ENCODE measurements at regions not wholly inside any gene's neighbourhood (a gene's known extent, or its start where the extent isn't known, plus 50 kb on each side); places are given as distances from the start of the nearest gene placed in this dataset.

- H2AFZ ChIP-seq (ENCODE audit: low read length), result no peak overlapping the region
- no peaks in the 10 kb centered on the region for H3K9me3 ChIP-seq (ENCODE audit: low read depth, low read length)
- no peaks in the 10 kb centered on the region for H3K4me1 ChIP-seq (ENCODE audit: insufficient read depth, low read length)
These were observed 160.1 kb downstream of the CTH start for GRCh38 chr1:70571191-70571590.

GRCh38 chr1:70573317-70573843 is 162.3 kb downstream of the CTH start:
- H3K27ac ChIP-seq (ENCODE audit: low read depth, low read length), result no peak overlapping the region
- no peak overlapping the region for H3K4me3 ChIP-seq (ENCODE audit: insufficient read depth, low read length)
- H3K9me3 ChIP-seq (ENCODE audit: low read depth, low read length), result no peaks in the 10 kb centered on the region
- no peaks in the 10 kb centered on the region for H3K36me3 ChIP-seq (ENCODE audit: insufficient read depth, low read length)
- H3K4me1 ChIP-seq (ENCODE audit: insufficient read depth, low read length), result no peaks in the 10 kb centered on the region
- DNase-seq (ENCODE audit: insufficient read length, low spot score, missing footprints), result no peak
- no peak overlapping the region for H2AFZ ChIP-seq (ENCODE audit: low read length)
- H3K79me2 ChIP-seq (ENCODE audit: insufficient read depth, low read length), result no peaks in the 10 kb centered on the region
- H3K27me3 ChIP-seq (ENCODE audit: insufficient read depth, low read length), result no peaks in the 10 kb centered on the region
- H4K20me1 ChIP-seq (ENCODE audit: insufficient read depth, low read length), result no peaks in the 10 kb centered on the region
- no peak for TF ChIP-seq CTCF (IDR thresholded peaks at IDR 0.05; ENCODE audit: extremely low read depth, low read depth, low read length)
- no peak overlapping the region for H3K4me2 ChIP-seq (ENCODE audit: insufficient read depth, low read length)

More at GRCh38 chr1:70571191-70571590, 160.1 kb downstream of the CTH start:
- no peaks in the 10 kb centered on the region for H4K20me1 ChIP-seq (ENCODE audit: insufficient read depth, low read length)
- TF ChIP-seq CTCF (IDR thresholded peaks at IDR 0.05; ENCODE audit: extremely low read depth, low read depth, low read length), result no peak
- DNase-seq (ENCODE audit: insufficient read length, low spot score, missing footprints), result no peak
- no peaks in the 10 kb centered on the region for H3K79me2 ChIP-seq (ENCODE audit: insufficient read depth, low read length)
- no peaks in the 10 kb centered on the region for H3K36me3 ChIP-seq (ENCODE audit: insufficient read depth, low read length)
- H3K4me2 ChIP-seq (ENCODE audit: insufficient read depth, low read length), result no peak overlapping the region
- no peaks in the 10 kb centered on the region for H3K27me3 ChIP-seq (ENCODE audit: insufficient read depth, low read length)
- H3K27ac ChIP-seq (ENCODE audit: low read depth, low read length), result no peak overlapping the region
- no peak overlapping the region for H3K4me3 ChIP-seq (ENCODE audit: insufficient read depth, low read length)

GRCh38 chr1:70581661-70582060 is 170.6 kb downstream of the CTH start:
- no peaks in the 10 kb centered on the region for H4K20me1 ChIP-seq (ENCODE audit: insufficient read depth, low read length)
- no peaks in the 10 kb centered on the region for H3K79me2 ChIP-seq (ENCODE audit: insufficient read depth, low read length)
- no peak for TF ChIP-seq CTCF (IDR thresholded peaks at IDR 0.05; ENCODE audit: extremely low read depth, low read depth, low read length)
- no peaks in the 10 kb centered on the region for H3K4me1 ChIP-seq (ENCODE audit: insufficient read depth, low read length)
- H3K27me3 ChIP-seq (ENCODE audit: insufficient read depth, low read length), result no peaks in the 10 kb centered on the region
- no peak overlapping the region for H3K4me3 ChIP-seq (ENCODE audit: insufficient read depth, low read length)
- no peak for DNase-seq (ENCODE audit: insufficient read length, low spot score, missing footprints)
- H3K4me2 ChIP-seq (ENCODE audit: insufficient read depth, low read length), result no peak overlapping the region
- H2AFZ ChIP-seq (ENCODE audit: low read length), result no peak overlapping the region
- H3K36me3 ChIP-seq (ENCODE audit: insufficient read depth, low read length), result no peaks in the 10 kb centered on the region
- H3K9me3 ChIP-seq (ENCODE audit: low read depth, low read length), result no peaks in the 10 kb centered on the region
- no peak overlapping the region for H3K27ac ChIP-seq (ENCODE audit: low read depth, low read length)

GRCh38 chr1:70583522-70583921 is 172.5 kb downstream of the CTH start:
- Histone ChIP-seq H3K36me3 (ENCODE audit: insufficient read depth, low read length) (no peaks in the 10 kb centered on the region), H3K79me2 (ENCODE audit: insufficient read depth, low read length) (no peaks in the 10 kb centered on the region), H4K20me1 (ENCODE audit: insufficient read depth, low read length) (no peaks in the 10 kb centered on the region), H3K27ac (ENCODE audit: low read depth, low read length) (no peak overlapping the region), H3K4me1 (ENCODE audit: insufficient read depth, low read length) (no peaks in the 10 kb centered on the region), H3K9me3 (ENCODE audit: low read depth, low read length) (no peaks in the 10 kb centered on the region), H3K4me3 (ENCODE audit: insufficient read depth, low read length) (no peak overlapping the region), H3K27me3 (ENCODE audit: insufficient read depth, low read length) (no peaks in the 10 kb centered on the region), H3K4me2 (ENCODE audit: insufficient read depth, low read length) (no peak overlapping the region), H2AFZ (ENCODE audit: low read length) (no peak overlapping the region)
- no peak for TF ChIP-seq CTCF (IDR thresholded peaks at IDR 0.05; ENCODE audit: extremely low read depth, low read depth, low read length)
- DNase-seq (ENCODE audit: insufficient read length, low spot score, missing footprints), result no peak

Measured in osteoblast (primary cell).